ENCODE measurements at regions not wholly inside any gene's neighbourhood (a gene's known extent, or its start where the extent isn't known, plus 50 kb on each side); places are given as distances from the start of the nearest gene placed in this dataset.
"Not testable (repeated sequence)": the region's sequence is repeated elsewhere in the genome, so short reads cannot be mapped to it uniquely, and the experiment has no call there.

GRCh38 chr3:20648294-20648693 is 462.3 kb upstream of the SGO1 start:
- peak; percentile 57 for DNase-seq (ENCODE audit: low read depth)

- no peak for DNase-seq (ENCODE audit: low read depth)
Measured at GRCh38 chr3:20646425-20646824, 460.4 kb upstream of the SGO1 start.

- DNase-seq (ENCODE audit: low read depth): no peak
Measured at GRCh38 chr3:20645340-20645739, 459.3 kb upstream of the SGO1 start.

- DNase-seq (ENCODE audit: low read depth): no peak
Measured at GRCh38 chr3:20637729-20638128, 451.7 kb upstream of the SGO1 start.

DNA sequence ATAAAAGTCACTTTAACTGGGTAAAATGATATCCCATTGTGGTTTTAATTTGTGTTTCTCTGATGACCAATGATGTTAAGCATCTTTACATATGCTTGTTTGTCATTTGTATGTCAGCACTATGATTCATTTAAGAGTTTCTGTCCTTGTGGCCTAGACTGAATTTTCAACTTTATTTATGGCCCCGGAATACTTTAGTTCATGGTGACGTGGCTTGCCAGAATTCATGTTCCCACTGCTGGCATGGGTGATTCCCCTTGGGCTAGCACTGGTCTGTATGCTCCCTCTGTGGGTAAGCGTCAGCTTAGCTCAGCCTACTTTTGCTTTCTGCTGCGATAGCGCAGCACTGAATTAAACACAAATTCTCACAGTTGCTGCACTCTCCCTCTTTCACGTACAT is 436.3 kb upstream of the SGO1 start:
- DNase-seq (ENCODE audit: low read depth): peak; percentile 94

- DNase-seq (ENCODE audit: low read depth): not testable (repeated sequence)
Measured at GRCh38 chr3:20618621-20619020, 432.6 kb upstream of the SGO1 start.

DNA sequence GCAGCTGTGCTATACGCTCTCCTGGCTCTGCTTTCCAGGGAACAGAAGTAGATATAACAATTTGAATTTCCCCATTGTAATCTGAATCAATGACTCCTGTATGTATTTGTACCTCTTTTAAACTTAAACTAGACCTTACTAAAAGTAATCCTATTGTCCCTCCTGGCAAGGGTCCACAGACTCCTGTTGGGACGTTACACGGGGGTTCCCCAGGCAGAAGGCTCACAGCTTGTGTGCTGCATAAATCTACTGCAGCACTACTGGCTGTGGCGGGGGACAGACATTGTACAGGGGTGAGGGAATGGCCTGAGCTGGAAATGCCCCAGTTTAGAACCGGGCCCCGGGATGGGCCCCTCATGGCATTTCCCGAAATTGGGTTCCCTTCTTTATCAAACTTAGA is 432.2 kb upstream of the SGO1 start:
- not testable (repeated sequence) for DNase-seq (ENCODE audit: low read depth)

- DNase-seq (ENCODE audit: low read depth): not testable (repeated sequence)
Measured at GRCh38 chr3:20615982-20616381, 430.0 kb upstream of the SGO1 start.

- no peak for DNase-seq (ENCODE audit: low read depth)
Measured at GRCh38 chr3:20608054-20608738, 422.2 kb upstream of the SGO1 start.

- DNase-seq (ENCODE audit: low read depth): no peak
Measured at GRCh38 chr3:20604659-20605058, 418.7 kb upstream of the SGO1 start.

DNA sequence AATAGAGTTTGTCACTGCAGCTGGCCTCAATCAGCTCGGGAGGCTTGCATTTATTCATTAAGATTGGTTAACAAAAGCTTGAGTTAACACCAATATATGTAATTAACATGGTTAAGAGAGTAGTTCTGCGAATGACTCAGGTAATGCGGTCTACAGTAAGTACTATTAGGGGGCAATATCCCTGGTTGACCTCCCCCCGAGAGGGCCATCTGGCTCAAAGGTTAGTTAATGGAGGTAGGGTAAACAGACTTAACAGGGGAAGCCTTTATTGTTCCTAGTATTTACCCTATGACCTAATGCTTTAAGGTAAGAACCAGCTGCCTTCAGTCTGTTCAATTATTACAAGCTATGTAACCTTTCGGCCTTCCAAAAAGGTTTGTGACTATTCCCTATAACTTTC is 403.3 kb upstream of the SGO1 start:
- DNase-seq (ENCODE audit: low read depth): no peak

GRCh38 chr3:20588781-20589180 is 402.8 kb upstream of the SGO1 start:
- no peak for DNase-seq (ENCODE audit: low read depth)

DNA sequence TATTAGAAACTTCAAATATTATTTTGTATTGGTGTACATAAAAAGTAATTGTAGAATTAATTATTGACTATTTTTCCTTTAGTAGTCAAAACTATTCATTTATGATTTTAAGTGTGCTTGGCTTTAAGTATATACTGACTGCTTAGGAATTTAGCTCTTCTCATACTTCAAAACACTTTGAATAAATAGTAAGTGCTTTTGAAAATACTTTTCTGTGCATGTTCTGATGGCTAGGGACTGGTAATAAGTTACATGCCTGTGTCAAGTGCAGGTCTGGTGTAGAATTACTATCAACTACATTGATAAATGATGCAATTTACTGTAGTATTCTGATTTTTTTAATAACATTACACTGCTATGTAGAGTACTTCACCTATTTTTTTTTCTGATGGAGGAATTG is 397.6 kb upstream of the SGO1 start:
- DNase-seq (ENCODE audit: low read depth): no peak

DNA sequence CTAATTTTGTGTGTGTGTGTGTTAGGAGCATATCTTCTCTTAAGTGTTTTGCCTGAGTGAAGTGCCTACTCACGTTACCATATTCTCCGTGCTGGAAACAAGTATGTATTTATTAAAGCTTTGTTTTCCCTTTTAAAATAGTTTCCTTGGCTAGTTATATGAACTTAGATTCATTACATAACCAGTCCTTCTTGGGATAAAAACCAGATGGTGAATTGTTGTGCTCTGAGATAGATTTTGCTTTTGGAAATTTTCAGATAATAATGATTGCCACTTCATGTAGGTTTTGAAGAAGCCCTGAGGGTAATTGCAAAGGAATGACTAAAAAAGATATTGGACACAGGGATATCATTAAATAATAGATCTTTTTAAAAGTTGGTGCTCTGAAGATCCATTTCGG is 390.2 kb upstream of the SGO1 start:
- DNase-seq (ENCODE audit: low read depth): no peak

GRCh38 chr3:20575146-20575545 is 389.1 kb upstream of the SGO1 start:
- peak; percentile 15 for DNase-seq (ENCODE audit: low read depth)

GRCh38 chr3:20574746-20575145 is 388.7 kb upstream of the SGO1 start:
- DNase-seq (ENCODE audit: low read depth): peak; percentile 78

DNA sequence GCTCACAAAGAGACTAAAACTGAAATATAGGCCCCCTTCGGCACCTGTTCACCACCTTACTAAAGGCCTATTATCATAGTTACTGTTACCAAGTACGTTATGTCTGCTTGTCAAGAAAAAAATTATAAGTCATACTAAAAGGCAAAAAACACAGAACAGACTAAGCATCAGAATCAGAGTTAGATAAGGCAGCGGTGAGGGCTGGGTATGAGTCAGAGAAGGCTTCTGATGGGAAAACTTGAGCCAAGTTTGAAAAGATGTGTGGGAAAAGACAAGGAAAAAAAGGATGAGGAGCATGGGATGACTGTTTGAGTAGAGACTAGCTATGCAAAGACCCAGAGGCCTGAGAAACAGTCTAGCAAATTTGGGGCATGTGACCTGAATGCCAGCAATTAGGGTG is 387.2 kb upstream of the SGO1 start:
- no peak for DNase-seq (ENCODE audit: low read depth)

- DNase-seq (ENCODE audit: low read depth): no peak
Measured at GRCh38 chr3:20572473-20572872, 386.5 kb upstream of the SGO1 start.

- DNase-seq (ENCODE audit: low read depth): no peak
Measured at GRCh38 chr3:20569310-20569709, 383.3 kb upstream of the SGO1 start.

DNA sequence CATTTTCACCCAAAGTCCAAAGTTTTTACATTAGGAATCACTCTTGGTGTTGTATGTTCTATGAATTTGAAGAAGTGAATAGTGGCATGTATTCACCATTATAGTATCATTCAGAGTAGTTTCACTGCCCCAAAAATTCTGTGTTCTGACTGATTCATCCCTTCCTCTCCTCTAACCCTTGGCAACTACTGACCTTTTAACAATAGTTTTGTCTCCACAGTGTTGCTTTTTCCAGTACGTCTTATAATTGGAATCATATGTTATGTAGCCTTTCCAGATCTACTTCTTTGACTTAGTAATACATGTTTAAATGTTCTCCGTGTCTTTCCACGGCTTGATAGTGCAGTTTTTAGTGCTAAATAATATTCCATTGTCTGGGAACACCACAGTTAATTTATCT is 379.0 kb upstream of the SGO1 start:
- no peak for DNase-seq (ENCODE audit: low read depth)

DNA sequence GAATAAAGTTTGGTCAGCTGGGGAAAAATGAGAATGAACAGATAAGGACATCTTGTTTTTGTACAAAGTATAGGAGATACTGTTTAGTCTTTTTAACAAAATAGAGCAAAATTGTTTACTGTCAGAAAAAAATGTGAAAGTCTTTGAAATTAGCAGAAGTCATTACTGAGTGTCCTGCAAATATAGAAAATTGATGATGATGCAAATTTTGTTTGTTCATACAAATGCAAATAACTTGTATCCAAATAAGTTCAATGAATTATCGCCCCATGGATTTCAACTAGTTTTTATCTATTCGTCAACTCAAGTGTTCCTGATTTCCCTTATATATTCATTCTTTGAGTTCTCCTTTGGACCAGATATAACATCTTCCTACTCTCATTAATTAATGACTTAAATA is 378.0 kb upstream of the SGO1 start:
- DNase-seq (ENCODE audit: low read depth): no peak

GRCh38 chr3:20563251-20563650 is 377.2 kb upstream of the SGO1 start:
- no peak for DNase-seq (ENCODE audit: low read depth)

GRCh38 chr3:20561166-20561565 is 375.2 kb upstream of the SGO1 start:
- DNase-seq (ENCODE audit: low read depth): no peak

DNA sequence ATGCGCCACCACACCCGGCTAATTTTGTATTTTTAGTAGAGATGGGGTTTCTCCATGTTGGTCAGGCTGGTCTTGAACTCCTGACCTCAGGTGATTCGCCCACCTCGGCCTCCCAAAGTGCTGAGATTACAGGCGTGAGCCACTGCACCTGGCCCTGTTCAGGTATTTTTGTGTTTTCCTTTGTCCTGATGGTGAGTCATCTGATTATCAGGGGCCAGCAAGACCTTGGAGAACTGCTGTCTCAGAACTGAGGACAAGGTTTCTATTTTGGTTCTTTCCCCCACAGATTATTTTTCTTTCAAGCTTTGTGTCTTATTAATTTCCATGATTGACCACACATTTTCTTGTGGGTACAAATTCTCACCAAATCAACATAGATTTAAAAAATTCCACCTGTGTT is 374.4 kb upstream of the SGO1 start:
- DNase-seq (ENCODE audit: low read depth): not testable (repeated sequence)

Measured in LHCN-M2 (cell line).